GM10248 (cell line): ENCODE measurements at regions not wholly inside any gene's neighbourhood (a gene's known extent, or its start where the extent isn't known, plus 50 kb on each side); places are given as distances from the start of the nearest gene placed in this dataset.

Experiments used
- CTCF ChIA-PET: fragments of 300-600 bp; sonication (Branson Sonifier 250); formaldehyde crosslinking; extraction: SDS; loops from one replicate; lab custom pipeline; 2021; ENCODE audit warnings: antibody characterized with exemption; lab: Yijun Ruan, JAX
- POLR2A ChIA-PET: fragments of 350-650 bp; sonication (Branson Sonifier 250); formaldehyde crosslinking; extraction: SDS; loops from one replicate; lab custom pipeline; 2020; ENCODE audit warnings: antibody characterized with exemption; lab: Yijun Ruan, JAX
- DNase-seq: peaks from one replicate; pipeline ENCODE4 v3.0.0; 2012; ENCODE audit errors: extremely low spot score
- CTCF ChIP-seq: IDR thresholded peaks from 2 replicates; pipeline ENCODE4 v1.5.1; 2012; ENCODE audit warnings: mild to moderate bottlenecking, low read depth; ENCODE audit errors: extremely low read depth, missing control alignments, control extremely low read depth

GRCh38 chr2:120453635-120453998 lies 107.7 kb downstream of the INHBB start:
- ChIA-PET POLR2A (no interaction called here), CTCF (no interaction called here)
- TF ChIP-seq CTCF: no peak
- no peak for DNase-seq

GRCh38 chr2:120454654-120455385 lies 108.9 kb downstream of the INHBB start:
- DNase-seq: no peak
- CTCF ChIA-PET: no interaction called here
- TF ChIP-seq CTCF: no peak
- POLR2A ChIA-PET: no interaction called here

GRCh38 chr2:120455390-120455789 lies 109.5 kb downstream of the INHBB start:
- CTCF ChIA-PET: no interaction called here
- no peak for TF ChIP-seq CTCF
- DNase-seq: no peak
- POLR2A ChIA-PET: no interaction called here

GRCh38 chr2:120456867-120457266 lies 110.9 kb downstream of the INHBB start:
- no peak for TF ChIP-seq CTCF
- CTCF ChIA-PET: no interaction called here
- POLR2A ChIA-PET: no interaction called here
- no peak for DNase-seq

- ChIA-PET CTCF (no interaction called here), POLR2A (no interaction called here)
- no peak for DNase-seq
- no peak for TF ChIP-seq CTCF
Observed at GRCh38 chr2:120460511-120460910, 114.6 kb downstream of the INHBB start.

- ChIA-PET POLR2A (no interaction called here), CTCF (no interaction called here)
- TF ChIP-seq CTCF: no peak
- no peak for DNase-seq
Observed at GRCh38 chr2:120461092-120461491, 115.2 kb downstream of the INHBB start.
